ENCODE measurements at regions not wholly inside any gene's neighbourhood (a gene's known extent, or its start where the extent isn't known, plus 50 kb on each side); places are given as distances from the start of the nearest gene placed in this dataset.

DNA sequence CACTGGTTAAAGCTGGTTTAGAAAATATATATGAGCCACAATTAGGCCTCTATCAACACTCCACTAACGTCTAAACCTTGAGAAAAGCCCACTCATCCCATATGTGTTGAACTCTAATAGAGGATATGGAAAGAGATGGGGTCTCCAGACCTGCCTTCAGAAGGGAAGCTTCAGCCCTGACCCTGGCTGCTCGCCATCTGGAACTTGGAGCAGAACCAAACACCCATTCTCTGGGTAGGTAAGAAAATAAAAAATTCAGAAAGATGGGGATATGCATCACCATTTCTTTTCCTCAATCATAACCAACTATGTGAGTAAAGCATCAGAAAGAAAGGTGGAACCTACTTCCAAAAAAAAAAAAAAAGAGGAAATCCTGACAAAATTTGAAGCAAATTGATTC lies 666.2 kb downstream of the PTPRC start:
- Histone ChIP-seq H3K27me3 (no peaks in the 10 kb centered on the region), H2AFZ (replicated peaks) (no peak overlapping the region), H3K4me2 (no peak overlapping the region), H3K9ac (no peak overlapping the region), H3K36me3 (no peaks in the 10 kb centered on the region), H3K4me1 (no peaks in the 10 kb centered on the region), H3K4me3 (no peak overlapping the region), H4K20me1 (ENCODE audit: low read depth) (no peaks in the 10 kb centered on the region), H3F3A (ENCODE audit: low read depth) (no peaks in the 10 kb centered on the region), H3K9me3 (ENCODE audit: low read depth) (no peaks in the 10 kb centered on the region), H3K27ac (no peak overlapping the region), H3K79me2 (ENCODE audit: low read depth) (no peaks in the 10 kb centered on the region)
- Mint-ChIP-seq H3K27ac (no peak overlapping the region), H3K27me3 (ENCODE audit: insufficient read depth, low read depth) (no peaks in the 10 kb centered on the region), H3K4me1 (peaks cover 5% of the 10 kb centered on the region), H3K9me3 (no peaks in the 10 kb centered on the region), H3K36me3 (no peaks in the 10 kb centered on the region), H3K4me3 (no peak overlapping the region)
- no peak for DNase-seq (ENCODE audit: low spot score)
- TF ChIP-seq, protein P1, sequence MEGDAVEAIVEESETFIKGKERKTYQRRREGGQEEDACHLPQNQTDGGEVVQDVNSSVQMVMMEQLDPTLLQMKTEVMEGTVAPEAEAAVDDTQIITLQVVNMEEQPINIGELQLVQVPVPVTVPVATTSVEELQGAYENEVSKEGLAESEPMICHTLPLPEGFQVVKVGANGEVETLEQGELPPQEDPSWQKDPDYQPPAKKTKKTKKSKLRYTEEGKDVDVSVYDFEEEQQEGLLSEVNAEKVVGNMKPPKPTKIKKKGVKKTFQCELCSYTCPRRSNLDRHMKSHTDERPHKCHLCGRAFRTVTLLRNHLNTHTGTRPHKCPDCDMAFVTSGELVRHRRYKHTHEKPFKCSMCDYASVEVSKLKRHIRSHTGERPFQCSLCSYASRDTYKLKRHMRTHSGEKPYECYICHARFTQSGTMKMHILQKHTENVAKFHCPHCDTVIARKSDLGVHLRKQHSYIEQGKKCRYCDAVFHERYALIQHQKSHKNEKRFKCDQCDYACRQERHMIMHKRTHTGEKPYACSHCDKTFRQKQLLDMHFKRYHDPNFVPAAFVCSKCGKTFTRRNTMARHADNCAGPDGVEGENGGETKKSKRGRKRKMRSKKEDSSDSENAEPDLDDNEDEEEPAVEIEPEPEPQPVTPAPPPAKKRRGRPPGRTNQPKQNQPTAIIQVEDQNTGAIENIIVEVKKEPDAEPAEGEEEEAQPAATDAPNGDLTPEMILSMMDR (IDR thresholded peaks at IDR 0.05): no peak
- TF ChIP-seq EZH2 (IDR thresholded peaks at IDR 0.05) (no peak), EZH2phosphoT487 (IDR thresholded peaks at IDR 0.05) (no peak)

DNA sequence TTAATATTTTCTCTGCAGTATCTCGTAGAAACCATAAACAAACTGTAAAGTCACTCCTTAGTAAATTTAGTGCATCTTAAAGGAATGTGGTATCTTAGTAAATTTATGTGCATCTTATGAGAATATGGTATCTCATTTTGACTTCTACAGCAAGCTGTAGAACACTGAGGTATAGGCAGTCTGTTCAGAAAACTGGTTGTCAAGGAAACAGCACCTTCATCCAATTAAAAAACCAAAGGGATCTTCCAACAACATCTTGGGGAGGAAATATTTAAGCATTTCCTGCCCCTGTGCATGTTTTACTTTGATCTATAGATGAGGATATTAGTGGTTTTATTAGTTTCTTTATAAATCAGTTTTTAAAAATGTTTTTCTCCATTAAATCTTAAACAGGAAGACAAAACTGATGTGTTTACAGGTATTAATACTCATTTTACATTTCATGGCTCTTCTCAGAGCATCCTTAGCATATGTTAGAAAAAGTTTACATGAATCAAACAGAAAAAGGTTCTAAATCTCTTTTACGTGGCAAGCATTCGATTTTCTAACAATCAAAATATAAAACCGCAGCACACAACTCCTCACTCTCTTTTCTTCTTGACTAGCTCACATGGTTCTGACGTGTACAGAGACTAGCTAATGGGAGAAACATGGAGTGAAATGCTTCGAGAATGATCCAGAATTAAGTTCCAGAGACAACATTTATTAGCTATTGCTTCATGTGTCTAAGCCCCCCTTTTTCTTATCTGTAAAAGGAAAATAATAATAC lies 668.8 kb downstream of the PTPRC start:
- peaks cover 27% of the 10 kb centered on the region for H3K4me1 Mint-ChIP-seq
- no peaks in the 10 kb centered on the region for H3F3A ChIP-seq (ENCODE audit: low read depth)
- no peaks in the 10 kb centered on the region for H3K27me3 ChIP-seq
- no peaks in the 10 kb centered on the region for H4K20me1 ChIP-seq (ENCODE audit: low read depth)
- H3K27ac ChIP-seq: no peak overlapping the region
- no peak for DNase-seq (ENCODE audit: low spot score)
- H3K27ac Mint-ChIP-seq: no peak overlapping the region
- no peak overlapping the region for H2AFZ ChIP-seq (replicated peaks)
- TF ChIP-seq, protein P1 (IDR thresholded peaks at IDR 0.05): no peak
- TF ChIP-seq EZH2 (IDR thresholded peaks at IDR 0.05) (no peak), EZH2phosphoT487 (IDR thresholded peaks at IDR 0.05) (no peak)
- no peaks in the 10 kb centered on the region for H3K9me3 ChIP-seq (ENCODE audit: low read depth)
- no peaks in the 10 kb centered on the region for H3K36me3 Mint-ChIP-seq
- no peaks in the 10 kb centered on the region for H3K27me3 Mint-ChIP-seq (ENCODE audit: insufficient read depth, low read depth)
- H3K4me2 ChIP-seq: no peak overlapping the region
- H3K4me1 ChIP-seq: peaks cover 5% of the 10 kb centered on the region
- no peaks in the 10 kb centered on the region for H3K36me3 ChIP-seq
- H3K79me2 ChIP-seq (ENCODE audit: low read depth): no peaks in the 10 kb centered on the region
- no peak overlapping the region for H3K9ac ChIP-seq
- H3K4me3 ChIP-seq: no peak overlapping the region
- H3K4me3 Mint-ChIP-seq: no peak overlapping the region
- no peaks in the 10 kb centered on the region for H3K9me3 Mint-ChIP-seq

DNA sequence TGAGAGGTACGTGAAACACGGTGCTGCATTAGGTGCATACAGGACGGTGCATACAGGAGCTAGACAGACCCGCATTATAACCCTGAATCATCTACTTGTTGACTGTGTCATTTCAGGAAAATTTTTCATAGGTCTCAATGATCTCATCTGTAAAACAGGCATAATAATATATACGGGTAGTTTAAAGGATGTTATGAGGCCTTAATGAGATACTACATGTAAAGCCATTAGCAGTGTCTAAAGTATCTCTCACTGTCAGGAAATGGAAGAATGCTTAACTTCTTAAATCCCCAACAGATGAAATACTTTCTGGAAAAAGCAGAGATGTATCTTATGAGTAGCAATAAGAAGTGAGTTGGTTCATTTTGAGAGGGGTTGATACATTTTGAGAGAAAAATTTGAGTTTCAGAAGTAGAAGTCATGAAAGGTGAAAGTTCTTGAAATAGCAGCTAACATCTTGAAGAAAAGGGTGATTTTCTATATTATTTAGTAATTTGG lies 669.6 kb downstream of the PTPRC start:
- Histone ChIP-seq H3K9ac (no peak overlapping the region), H3K36me3 (no peaks in the 10 kb centered on the region), H3K4me2 (no peak overlapping the region), H3F3A (ENCODE audit: low read depth) (no peaks in the 10 kb centered on the region), H3K27me3 (no peaks in the 10 kb centered on the region), H3K27ac (no peak overlapping the region), H3K4me3 (no peak overlapping the region), H4K20me1 (ENCODE audit: low read depth) (no peaks in the 10 kb centered on the region), H3K79me2 (ENCODE audit: low read depth) (no peaks in the 10 kb centered on the region), H2AFZ (replicated peaks) (no peak overlapping the region), H3K4me1 (peaks cover 5% of the 10 kb centered on the region), H3K9me3 (ENCODE audit: low read depth) (no peaks in the 10 kb centered on the region)
- peaks cover 28% of the 10 kb centered on the region for H3K4me1 Mint-ChIP-seq
- H3K36me3 Mint-ChIP-seq: no peaks in the 10 kb centered on the region
- no peak for DNase-seq (ENCODE audit: low spot score)
- no peak overlapping the region for H3K27ac Mint-ChIP-seq
- no peak overlapping the region for H3K4me3 Mint-ChIP-seq
- no peaks in the 10 kb centered on the region for H3K9me3 Mint-ChIP-seq
- no peaks in the 10 kb centered on the region for H3K27me3 Mint-ChIP-seq (ENCODE audit: insufficient read depth, low read depth)
- TF ChIP-seq, protein P1 (IDR thresholded peaks at IDR 0.05): no peak
- TF ChIP-seq EZH2phosphoT487 (IDR thresholded peaks at IDR 0.05) (no peak), EZH2 (IDR thresholded peaks at IDR 0.05) (no peak)

All from neural progenitor cell (in vitro differentiated cells).